ENCODE measurements at regions not wholly inside any gene's neighbourhood (a gene's known extent, or its start where the extent isn't known, plus 50 kb on each side); places are given as distances from the start of the nearest gene placed in this dataset.

DNA sequence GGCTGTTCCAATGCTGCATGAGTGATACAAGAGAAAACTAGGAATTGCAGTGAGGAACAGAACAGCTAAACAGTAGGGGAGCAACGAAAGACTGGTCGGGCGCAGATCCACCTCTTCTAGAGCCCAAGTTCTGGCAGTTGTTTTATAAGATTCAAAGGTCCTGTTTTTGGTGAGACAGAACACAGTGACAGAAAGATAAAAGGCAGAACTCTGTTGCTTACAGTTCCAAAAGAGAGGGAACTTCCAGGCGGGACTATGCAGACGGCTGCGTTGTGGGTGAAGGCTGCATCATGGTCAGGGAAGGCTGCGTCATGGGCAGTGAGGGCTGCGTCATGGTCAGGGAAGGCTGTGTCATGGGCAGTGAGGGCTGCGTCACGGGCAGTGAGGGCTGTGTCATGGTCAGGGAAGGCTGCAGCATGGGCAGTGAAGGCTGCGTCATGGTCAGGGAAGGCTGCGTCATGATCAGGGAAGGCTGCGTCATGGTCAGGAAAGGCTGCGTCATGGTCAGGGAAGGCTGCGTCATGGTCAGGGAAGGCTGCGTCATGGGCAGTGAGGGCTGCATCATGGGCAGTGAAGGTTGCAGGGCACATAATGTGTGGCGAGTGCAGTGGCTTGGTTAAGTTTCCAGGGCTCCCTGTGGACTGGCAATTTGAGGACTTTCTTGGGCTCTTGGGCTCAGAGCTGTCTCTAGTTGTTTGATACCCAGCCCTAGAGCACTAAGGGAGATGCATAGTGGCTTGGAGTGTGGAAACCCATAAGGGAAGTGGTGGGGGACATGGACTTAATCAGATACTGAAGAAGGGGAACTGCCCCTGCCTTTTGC, 619.9 kb downstream of the AACS start:
- TF ChIP-seq POLR2A (IDR thresholded peaks at IDR 0.05) = no peak
- TF ChIP-seq, protein P1, sequence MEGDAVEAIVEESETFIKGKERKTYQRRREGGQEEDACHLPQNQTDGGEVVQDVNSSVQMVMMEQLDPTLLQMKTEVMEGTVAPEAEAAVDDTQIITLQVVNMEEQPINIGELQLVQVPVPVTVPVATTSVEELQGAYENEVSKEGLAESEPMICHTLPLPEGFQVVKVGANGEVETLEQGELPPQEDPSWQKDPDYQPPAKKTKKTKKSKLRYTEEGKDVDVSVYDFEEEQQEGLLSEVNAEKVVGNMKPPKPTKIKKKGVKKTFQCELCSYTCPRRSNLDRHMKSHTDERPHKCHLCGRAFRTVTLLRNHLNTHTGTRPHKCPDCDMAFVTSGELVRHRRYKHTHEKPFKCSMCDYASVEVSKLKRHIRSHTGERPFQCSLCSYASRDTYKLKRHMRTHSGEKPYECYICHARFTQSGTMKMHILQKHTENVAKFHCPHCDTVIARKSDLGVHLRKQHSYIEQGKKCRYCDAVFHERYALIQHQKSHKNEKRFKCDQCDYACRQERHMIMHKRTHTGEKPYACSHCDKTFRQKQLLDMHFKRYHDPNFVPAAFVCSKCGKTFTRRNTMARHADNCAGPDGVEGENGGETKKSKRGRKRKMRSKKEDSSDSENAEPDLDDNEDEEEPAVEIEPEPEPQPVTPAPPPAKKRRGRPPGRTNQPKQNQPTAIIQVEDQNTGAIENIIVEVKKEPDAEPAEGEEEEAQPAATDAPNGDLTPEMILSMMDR (IDR thresholded peaks at IDR 0.05) = no peak

Data from adrenal gland (tissue), 5 donors.